ENCODE measurements at regions not wholly inside any gene's neighbourhood (a gene's known extent, or its start where the extent isn't known, plus 50 kb on each side); places are given as distances from the start of the nearest gene placed in this dataset.

GRCh38 chr22:48346311-48346710, 1481.4 kb downstream of the BRD1 start:
- no peaks in the 10 kb centered on the region for H3K4me1 ChIP-seq (ENCODE audit: control insufficient read depth, insufficient read depth, low read length)
- no peak overlapping the region for H4K91ac ChIP-seq (ENCODE audit: insufficient read depth, low read depth, low read length)
- no peak overlapping the region for H2AK9ac ChIP-seq (replicated peaks; ENCODE audit: low read depth, low read length, poor library complexity)
- no peak overlapping the region for H2BK120ac ChIP-seq (ENCODE audit: low read depth, low read length)
- no peak overlapping the region for H2BK20ac ChIP-seq (ENCODE audit: low read depth, low read length)
- H3K56ac ChIP-seq (ENCODE audit: extremely low read depth, insufficient read depth, low read length): no peak overlapping the region
- H2BK5ac ChIP-seq (ENCODE audit: low read depth, low read length, poor library complexity, severe bottlenecking): no peak overlapping the region
- H4K8ac ChIP-seq (ENCODE audit: low read depth in 2 of 2, low read length in 2 of 2): no peak overlapping the region
- no peak overlapping the region for H3K23ac ChIP-seq (ENCODE audit: low read depth, low read length)
- H3K4me2 ChIP-seq (ENCODE audit: low read depth, low read length): no peak overlapping the region
- H3K79me1 ChIP-seq (ENCODE audit: low read depth in 1 of 2, low read length in 2 of 2): no peaks in the 10 kb centered on the region
- no peak for ATAC-seq (ENCODE audit: low read depth)
- H3K27me3 ChIP-seq (ENCODE audit: control insufficient read depth, insufficient read depth, low read length): no peaks in the 10 kb centered on the region
- no peak overlapping the region for H3K18ac ChIP-seq (ENCODE audit: low read depth, low read length)
- in situ Hi-C loops (cut with MboI; ENCODE audit: low sequenced_read_pairs) (no loop called here), dilution Hi-C loops (cut with HindIII; ENCODE audit: low sequenced_read_pairs, unreplicated experiment) (no loop called here), intact Hi-C loops (cut with micrococcal nuclease) (no loop called here)
- peaks cover 44% of the 10 kb centered on the region for H3K9me3 ChIP-seq (ENCODE audit: control insufficient read depth, insufficient read depth, low read length)
- no peak overlapping the region for H4K5ac ChIP-seq (ENCODE audit: low read depth, low read length)
- ChIA-PET CTCF (no interaction called here), POLR2A (ENCODE audit: unreplicated experiment) (no interaction called here)
- no peak overlapping the region for H2AFZ ChIP-seq (replicated peaks; ENCODE audit: low read length, poor library complexity)
- H4K20me1 ChIP-seq (ENCODE audit: insufficient read depth, low read length): no peaks in the 10 kb centered on the region
- no peak overlapping the region for H3K4me3 ChIP-seq (ENCODE audit: insufficient read depth, low read depth, low read length)
- H3K9ac ChIP-seq (ENCODE audit: low read depth, low read length): no peak overlapping the region
- no peak overlapping the region for H3K27ac ChIP-seq (ENCODE audit: insufficient read depth, low read length)
- H2BK15ac ChIP-seq (ENCODE audit: low read depth, low read length): no peak overlapping the region
- H3K9me1 ChIP-seq (ENCODE audit: insufficient read depth, low read length): no peaks in the 10 kb centered on the region
- TF ChIP-seq CTCF (conservative IDR thresholded peaks at IDR 0.05; ENCODE audit: low read depth, low read length) (no peak), CHD1 (IDR thresholded peaks at IDR 0.05; ENCODE audit: low read depth, low read length) (no peak), RFX5 (IDR thresholded peaks at IDR 0.05; ENCODE audit: low read depth, low read length) (no peak)
- H3K36me3 ChIP-seq (ENCODE audit: control insufficient read depth, insufficient read depth, low read length): no peaks in the 10 kb centered on the region
- H2AK5ac ChIP-seq (ENCODE audit: low read depth, low read length): no peak overlapping the region
- H3K14ac ChIP-seq (replicated peaks; ENCODE audit: low read depth, low read length): no peak overlapping the region
- BruUV-seq (replicated peaks): no TSS peak
- H3K4ac ChIP-seq (ENCODE audit: low read depth, low read length): no peak overlapping the region
- DNase-seq: no peak
- 63% methylated on average over 7 of the region's 12 CpGs; no CpG with 5 or more reads in 1 of the 2 experiments for WGBS, 2 experiments (ENCODE audit: extremely low coverage in 2 of 2, insufficient read length in 1 of 2)

Measured in IMR-90 (cell line).